CD4-positive, alpha-beta T cell treated with Interleukin-17A for 1 hour (primary cell): ENCODE measurements at regions not wholly inside any gene's neighbourhood (a gene's known extent, or its start where the extent isn't known, plus 50 kb on each side); places are given as distances from the start of the nearest gene placed in this dataset.

Experiments used
- DNase-seq: peaks from one replicate; pipeline ENCODE4 v3.0.0-alpha.2; 2020

- DNase-seq: no peak
Observed at GRCh38 chr2:155372969-155373368, 674.5 kb downstream of the KCNJ3 start.

GRCh38 chr2:155368934-155369333 lies 670.4 kb downstream of the KCNJ3 start:
- DNase-seq: no peak

GRCh38 chr2:155364766-155365165 lies 666.3 kb downstream of the KCNJ3 start:
- no peak for DNase-seq

- no peak for DNase-seq
Observed at GRCh38 chr2:155363349-155363888, 664.9 kb downstream of the KCNJ3 start.

GRCh38 chr2:155357172-155357571 lies 658.7 kb downstream of the KCNJ3 start:
- DNase-seq: no peak

GRCh38 chr2:155356250-155356649 lies 657.8 kb downstream of the KCNJ3 start:
- no peak for DNase-seq

- no peak for DNase-seq
Observed at GRCh38 chr2:155350783-155351580, 652.5 kb downstream of the KCNJ3 start.

- no peak for DNase-seq
Observed at GRCh38 chr2:155332016-155332415, 633.5 kb downstream of the KCNJ3 start.

- DNase-seq: no peak
Observed at GRCh38 chr2:155320236-155320635, 621.7 kb downstream of the KCNJ3 start.

GRCh38 chr2:155318710-155319109 lies 620.2 kb downstream of the KCNJ3 start:
- no peak for DNase-seq

GRCh38 chr2:155315768-155316167 lies 617.3 kb downstream of the KCNJ3 start:
- no peak for DNase-seq

- no peak for DNase-seq
Observed at GRCh38 chr2:155310589-155310988, 612.1 kb downstream of the KCNJ3 start.

GRCh38 chr2:155309483-155309882 lies 611.0 kb downstream of the KCNJ3 start:
- DNase-seq: no peak

GRCh38 chr2:155308367-155309009 lies 610.0 kb downstream of the KCNJ3 start:
- DNase-seq: no peak

GRCh38 chr2:155301221-155301620 lies 602.7 kb downstream of the KCNJ3 start:
- DNase-seq: no peak

GRCh38 chr2:155298001-155298400 lies 599.5 kb downstream of the KCNJ3 start:
- DNase-seq: no peak

GRCh38 chr2:155294358-155294757 lies 595.9 kb downstream of the KCNJ3 start:
- DNase-seq: no peak

GRCh38 chr2:155281907-155282306 lies 583.4 kb downstream of the KCNJ3 start:
- no peak for DNase-seq

GRCh38 chr2:155273323-155273722 lies 574.8 kb downstream of the KCNJ3 start:
- DNase-seq: no peak

GRCh38 chr2:155266583-155266982 lies 568.1 kb downstream of the KCNJ3 start:
- no peak for DNase-seq

- no peak for DNase-seq
Observed at GRCh38 chr2:155266109-155266508, 567.6 kb downstream of the KCNJ3 start.

- no peak for DNase-seq
Observed at GRCh38 chr2:155256803-155257202, 558.3 kb downstream of the KCNJ3 start.

- no peak for DNase-seq
Observed at GRCh38 chr2:155250800-155251199, 552.3 kb downstream of the KCNJ3 start.

GRCh38 chr2:155240176-155240575 lies 541.7 kb downstream of the KCNJ3 start:
- no peak for DNase-seq
